Hepatocyte (in vitro differentiated cells): ENCODE measurements at regions not wholly inside any gene's neighbourhood (a gene's known extent, or its start where the extent isn't known, plus 50 kb on each side); places are given as distances from the start of the nearest gene placed in this dataset.

ENCODE experiments used
- DNase-seq: peaks from one replicate; pipeline ENCODE4 v3.0.0-alpha.2; 2016; ENCODE audit warnings: low spot score
- H2AFZ ChIP-seq: fragments of 200-600 bp; sonication (generic); 2 replicates; pipeline ENCODE4 v1.6.0; 2016; ENCODE audit warnings: antibody characterized with exemption, mild to moderate bottlenecking
- H3K27ac ChIP-seq: fragments of 200-600 bp; sonication (generic); 2 replicates; pipeline ENCODE4 v1.5.1; 2016; ENCODE audit warnings: mild to moderate bottlenecking
- H3K27me3 ChIP-seq: fragments of 200-600 bp; sonication (generic); 2 replicates; pipeline ENCODE4 v1.6.1; 2016
- H3K36me3 ChIP-seq: fragments of 200-600 bp; sonication (generic); replicated peaks from 2 replicates; pipeline ENCODE4 v1.5.1; 2016; ENCODE audit warnings: low read depth; ENCODE audit not compliant: insufficient read depth
- H3K4me1 ChIP-seq: fragments of 200-600 bp; sonication (generic); 2 replicates; pipeline ENCODE4 v1.5.1; 2016; ENCODE audit warnings: mild to moderate bottlenecking, moderate library complexity; ENCODE audit not compliant: insufficient read depth
- H3K4me2 ChIP-seq: fragments of 200-600 bp; sonication (generic); 2 replicates; pipeline ENCODE4 v1.6.0; 2016
- H3K4me3 ChIP-seq: fragments of 200-600 bp; sonication (generic); 2 replicates; pipeline ENCODE4 v1.5.1; 2016; ENCODE audit warnings: mild to moderate bottlenecking
- H3K79me2 ChIP-seq: fragments of 200-600 bp; sonication (generic); 2 replicates; pipeline ENCODE4 v1.6.0; 2017; ENCODE audit warnings: mild to moderate bottlenecking
- H3K9me2 ChIP-seq: fragments of 200-600 bp; sonication (generic); replicated peaks from 2 replicates; pipeline ENCODE4 v1.6.0; 2017; ENCODE audit warnings: mild to moderate bottlenecking; ENCODE audit not compliant: insufficient read depth
- H3K9me3 ChIP-seq: fragments of 200-600 bp; sonication (generic); 2 replicates; pipeline ENCODE4 v1.5.1; 2016; ENCODE audit warnings: low read depth, mild to moderate bottlenecking
- H4K20me1 ChIP-seq: fragments of 200-600 bp; sonication (generic); 2 replicates; pipeline ENCODE4 v1.6.0; 2016; ENCODE audit warnings: mild to moderate bottlenecking; ENCODE audit not compliant: insufficient read depth, poor library complexity, severe bottlenecking
- EZH2 ChIP-seq: fragments of 200-600 bp; sonication (generic); IDR thresholded peaks from 2 replicates; pipeline ENCODE4 v1.6.1; 2016; ENCODE audit warnings: antibody characterized with exemption, mild to moderate bottlenecking, borderline replicate concordance
- EZH2phosphoT487 ChIP-seq: fragments of 200-600 bp; sonication (generic); IDR thresholded peaks from one replicate; pipeline ENCODE4 v1.6.1; 2018; ENCODE audit warnings: antibody characterized with exemption, mild to moderate bottlenecking, low read depth, moderate library complexity; ENCODE audit not compliant: unreplicated experiment, severe bottlenecking
- WGBS: methylation state at CpG from one replicate; pipeline ENCODE4 v1.1.6; 2016; ENCODE audit warnings: low lambda C conversion rate; ENCODE audit errors: missing lambda C conversion rate; 5-methylcytosine and 5-hydroxymethylcytosine counted together
- TF ChIP-seq, protein P1 (sequence below): fragments of 200-600 bp; sonication (generic); IDR thresholded peaks from 2 replicates; pipeline ENCODE4 v1.5.1; 2016; ENCODE audit warnings: antibody characterized with exemption, mild to moderate bottlenecking; ENCODE audit not compliant: poor library complexity

GRCh38 chr10:3396116-3396515 is 223.5 kb upstream of the PITRM1 start:
- Histone ChIP-seq H3K27me3 (no peaks in the 10 kb centered on the region), H3K4me1 (no peaks in the 10 kb centered on the region), H3K9me2 (no peaks in the 10 kb centered on the region), H3K79me2 (no peaks in the 10 kb centered on the region), H3K4me3 (no peak overlapping the region), H3K36me3 (no peaks in the 10 kb centered on the region), H3K27ac (no peak overlapping the region), H4K20me1 (no peaks in the 10 kb centered on the region), H3K9me3 (no peaks in the 10 kb centered on the region), H2AFZ (no peak overlapping the region), H3K4me2 (no peak overlapping the region)
- no peak for DNase-seq
- WGBS, result 82% methylated on average over 10 of the region's 10 CpGs
- TF ChIP-seq, protein P1, sequence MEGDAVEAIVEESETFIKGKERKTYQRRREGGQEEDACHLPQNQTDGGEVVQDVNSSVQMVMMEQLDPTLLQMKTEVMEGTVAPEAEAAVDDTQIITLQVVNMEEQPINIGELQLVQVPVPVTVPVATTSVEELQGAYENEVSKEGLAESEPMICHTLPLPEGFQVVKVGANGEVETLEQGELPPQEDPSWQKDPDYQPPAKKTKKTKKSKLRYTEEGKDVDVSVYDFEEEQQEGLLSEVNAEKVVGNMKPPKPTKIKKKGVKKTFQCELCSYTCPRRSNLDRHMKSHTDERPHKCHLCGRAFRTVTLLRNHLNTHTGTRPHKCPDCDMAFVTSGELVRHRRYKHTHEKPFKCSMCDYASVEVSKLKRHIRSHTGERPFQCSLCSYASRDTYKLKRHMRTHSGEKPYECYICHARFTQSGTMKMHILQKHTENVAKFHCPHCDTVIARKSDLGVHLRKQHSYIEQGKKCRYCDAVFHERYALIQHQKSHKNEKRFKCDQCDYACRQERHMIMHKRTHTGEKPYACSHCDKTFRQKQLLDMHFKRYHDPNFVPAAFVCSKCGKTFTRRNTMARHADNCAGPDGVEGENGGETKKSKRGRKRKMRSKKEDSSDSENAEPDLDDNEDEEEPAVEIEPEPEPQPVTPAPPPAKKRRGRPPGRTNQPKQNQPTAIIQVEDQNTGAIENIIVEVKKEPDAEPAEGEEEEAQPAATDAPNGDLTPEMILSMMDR, result no peak
- TF ChIP-seq EZH2, result no peak
- no peak for TF ChIP-seq EZH2phosphoT487

DNA sequence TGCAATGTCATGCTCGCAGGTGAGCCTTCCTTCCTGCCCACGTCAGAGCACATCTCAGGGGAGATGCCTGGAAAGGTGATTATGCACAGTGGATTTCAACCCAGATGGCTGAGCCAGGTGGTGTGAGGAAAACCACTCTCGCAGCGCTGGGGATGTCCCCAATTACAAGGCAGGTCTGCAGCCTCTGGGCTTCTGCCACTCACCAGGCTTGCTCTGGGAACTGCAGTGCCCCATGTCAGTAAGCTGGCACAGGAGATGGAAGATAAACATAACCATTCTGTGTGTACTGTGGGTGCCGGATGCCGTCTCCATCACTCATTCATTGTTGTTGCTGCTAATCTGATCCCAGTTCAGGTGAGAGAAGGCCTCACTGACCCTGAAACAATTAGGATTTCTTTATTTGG is 222.9 kb upstream of the PITRM1 start:
- Histone ChIP-seq H4K20me1 (no peaks in the 10 kb centered on the region), H3K36me3 (no peaks in the 10 kb centered on the region), H3K4me2 (no peak overlapping the region), H3K27ac (no peak overlapping the region), H3K27me3 (no peaks in the 10 kb centered on the region), H3K4me3 (no peak overlapping the region), H2AFZ (no peak overlapping the region), H3K9me3 (no peaks in the 10 kb centered on the region), H3K4me1 (no peaks in the 10 kb centered on the region), H3K79me2 (no peaks in the 10 kb centered on the region), H3K9me2 (no peaks in the 10 kb centered on the region)
- DNase-seq, result no peak
- 71% methylated on average over 6 of the region's 6 CpGs for WGBS
- TF ChIP-seq EZH2, result no peak
- no peak for TF ChIP-seq EZH2phosphoT487

DNA sequence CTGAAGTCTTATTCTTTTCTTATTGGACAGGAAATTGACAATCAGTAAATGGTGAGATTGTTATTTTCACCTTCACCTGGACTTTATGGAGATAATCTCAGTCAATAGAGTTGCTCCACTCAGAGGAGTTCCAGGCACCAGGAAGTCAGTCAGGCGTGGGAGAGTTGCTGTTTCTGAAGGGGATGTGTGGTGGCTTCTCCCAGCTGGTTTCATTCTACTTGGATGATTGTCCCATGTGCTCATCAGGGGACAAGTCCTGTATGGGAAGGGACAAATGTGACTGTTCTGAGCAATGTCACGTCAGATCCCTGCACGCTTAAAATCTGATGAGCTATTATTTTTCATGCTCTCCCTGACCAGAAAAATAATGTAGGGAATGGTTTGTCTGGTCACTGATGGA is 222.5 kb upstream of the PITRM1 start:
- no peaks in the 10 kb centered on the region for H4K20me1 ChIP-seq
- TF ChIP-seq EZH2 (no peak), EZH2phosphoT487 (no peak)
- TF ChIP-seq, protein P1, result no peak
- H3K4me3 ChIP-seq, result no peak overlapping the region
- H3K79me2 ChIP-seq, result no peaks in the 10 kb centered on the region
- H3K4me1 ChIP-seq, result peaks cover 2% of the 10 kb centered on the region
- H3K27ac ChIP-seq, result no peak overlapping the region
- WGBS, result 96% methylated on average over 3 of the region's 3 CpGs
- DNase-seq, result no peak
- no peaks in the 10 kb centered on the region for H3K36me3 ChIP-seq
- H2AFZ ChIP-seq, result no peak overlapping the region
- H3K27me3 ChIP-seq, result no peaks in the 10 kb centered on the region
- H3K9me3 ChIP-seq, result no peaks in the 10 kb centered on the region
- H3K4me2 ChIP-seq, result no peak overlapping the region
- H3K9me2 ChIP-seq, result no peaks in the 10 kb centered on the region

- Histone ChIP-seq H2AFZ (no peak overlapping the region), H3K9me3 (no peaks in the 10 kb centered on the region), H3K27ac (no peak overlapping the region), H3K4me3 (no peak overlapping the region), H3K79me2 (no peaks in the 10 kb centered on the region), H3K9me2 (no peaks in the 10 kb centered on the region), H4K20me1 (no peaks in the 10 kb centered on the region), H3K27me3 (no peaks in the 10 kb centered on the region), H3K4me1 (peaks cover 6% of the 10 kb centered on the region), H3K4me2 (no peak overlapping the region), H3K36me3 (no peaks in the 10 kb centered on the region)
- TF ChIP-seq, protein P1, result no peak
- no peak for TF ChIP-seq EZH2phosphoT487
- no peak for TF ChIP-seq EZH2
- DNase-seq, result no peak
- WGBS, result 58% methylated on average over 2 of the region's 2 CpGs
These were observed 221.4 kb upstream of the PITRM1 start for GRCh38 chr10:3393958-3394357.
